IMR-90 (cell line): ENCODE measurements at regions not wholly inside any gene's neighbourhood (a gene's known extent, or its start where the extent isn't known, plus 50 kb on each side); places are given as distances from the start of the nearest gene placed in this dataset.

Experiments used
- ATAC-seq: fragments of 200-7000 bp; cut with Tn5 transposase; 2 replicates; pipeline ENCODE4 v1.9.1; 2020; ENCODE audit warnings: low read depth, mild to moderate bottlenecking, moderate library complexity
- BruUV-seq: library from RNA; stranded (reverse); fragments of 400-500 nt; replicated peaks from 2 replicates; lab custom pipeline; 2021; lab: Mats Ljungman, UMichigan
- CTCF ChIA-PET: fragments of 300-600 bp; formaldehyde crosslinking; extraction: SDS; loops from one replicate; lab custom pipeline; 2021; ENCODE audit warnings: antibody characterized with exemption; lab: Yijun Ruan, JAX
- POLR2A ChIA-PET: fragments of 300-600 bp; sonication (Branson Sonifier 250); formaldehyde crosslinking; loops from one replicate; lab custom pipeline; 2022; ENCODE audit warnings: antibody characterized with exemption; ENCODE audit not compliant: unreplicated experiment; lab: Charles Lee
- DNase-seq: peaks from one replicate; pipeline ENCODE4 v3.0.0; 2013
- H2AFZ ChIP-seq: replicated peaks from 2 replicates; pipeline ENCODE3; 2013; ENCODE audit warnings: low read length, mild to moderate bottlenecking; ENCODE audit not compliant: poor library complexity
- H2AK5ac ChIP-seq: 2 replicates; pipeline ENCODE4 v1.6.1; 2013; ENCODE audit warnings: low read depth, low read length, inconsistent platforms
- H2AK9ac ChIP-seq: replicated peaks from 2 replicates; pipeline ENCODE3; 2013; ENCODE audit warnings: mild to moderate bottlenecking, low read depth, low read length, moderate library complexity; ENCODE audit not compliant: poor library complexity
- H2BK120ac ChIP-seq: 2 replicates; pipeline ENCODE4 v1.6.1; 2013; ENCODE audit warnings: low read depth, low read length, inconsistent platforms
- H2BK15ac ChIP-seq: 3 replicates; pipeline ENCODE4 v1.6.1; 2013; ENCODE audit warnings: low read depth, low read length, inconsistent platforms
- H2BK20ac ChIP-seq: 2 replicates; pipeline ENCODE4 v1.6.1; 2013; ENCODE audit warnings: low read depth, mild to moderate bottlenecking, inconsistent platforms, low read length, moderate library complexity
- H2BK5ac ChIP-seq: 2 replicates; pipeline ENCODE4 v1.6.1; 2013; ENCODE audit warnings: mild to moderate bottlenecking, low read depth, low read length, inconsistent platforms; ENCODE audit not compliant: poor library complexity, severe bottlenecking
- H3K14ac ChIP-seq: replicated peaks from 2 replicates; pipeline ENCODE4 v1.6.1; 2013; ENCODE audit warnings: low read depth, low read length, inconsistent platforms
- H3K18ac ChIP-seq: 2 replicates; pipeline ENCODE4 v1.6.1; 2013; ENCODE audit warnings: low read depth, low read length, control low read depth
- H3K23ac ChIP-seq: 2 replicates; pipeline ENCODE4 v1.6.1; 2013; ENCODE audit warnings: low read depth, low read length, inconsistent platforms
- H3K27ac ChIP-seq: 2 replicates; pipeline ENCODE4 v1.5.1; 2013; ENCODE audit warnings: mild to moderate bottlenecking, control low read depth, low read length; ENCODE audit not compliant: insufficient read depth
- H3K27me3 ChIP-seq: 2 replicates; pipeline ENCODE4 v1.6.1; 2013; ENCODE audit warnings: low read length; ENCODE audit not compliant: control insufficient read depth, insufficient read depth
- H3K36me3 ChIP-seq: 2 replicates; pipeline ENCODE4 v1.6.1; 2013; ENCODE audit warnings: low read length, mixed read lengths; ENCODE audit not compliant: control insufficient read depth, insufficient read depth
- H3K4ac ChIP-seq: 2 replicates; pipeline ENCODE4 v1.6.1; 2013; ENCODE audit warnings: low read depth, low read length, inconsistent platforms
- H3K4me1 ChIP-seq: 2 replicates; pipeline ENCODE4 v1.6.1; 2013; ENCODE audit warnings: low read length, mixed read lengths; ENCODE audit not compliant: control insufficient read depth, insufficient read depth
- H3K4me2 ChIP-seq: 2 replicates; pipeline ENCODE4 v1.6.1; 2013; ENCODE audit warnings: low read depth, mild to moderate bottlenecking, control low read depth, low read length, moderate library complexity
- H3K4me3 ChIP-seq: 2 replicates; pipeline ENCODE4 v1.5.1; 2013; ENCODE audit warnings: low read depth, mild to moderate bottlenecking, control low read depth, low read length, moderate library complexity; ENCODE audit not compliant: insufficient read depth
- H3K56ac ChIP-seq: 2 replicates; pipeline ENCODE4 v1.6.1; 2013; ENCODE audit warnings: low read length, inconsistent platforms; ENCODE audit not compliant: insufficient read depth; ENCODE audit errors: extremely low read depth
- H3K79me1 ChIP-seq, 2 experiments: 2 replicates each; pipeline ENCODE4 v1.6.1; 2013; ENCODE audit warnings: low read length in 2 of 2, inconsistent platforms in 1 of 2, low read depth in 1 of 2
- H3K9ac ChIP-seq: 2 replicates; pipeline ENCODE4 v1.6.1; 2013; ENCODE audit warnings: low read depth, low read length, control low read depth
- H3K9me1 ChIP-seq: 2 replicates; pipeline ENCODE4 v1.6.1; 2013; ENCODE audit warnings: low read length, inconsistent platforms; ENCODE audit not compliant: insufficient read depth
- H3K9me3 ChIP-seq: 2 replicates; pipeline ENCODE4 v1.6.1; 2013; ENCODE audit warnings: low read length; ENCODE audit not compliant: control insufficient read depth, insufficient read depth
- H4K20me1 ChIP-seq: 2 replicates; pipeline ENCODE4 v1.6.1; 2013; ENCODE audit warnings: low read length, inconsistent platforms; ENCODE audit not compliant: insufficient read depth
- H4K5ac ChIP-seq: 2 replicates; pipeline ENCODE4 v1.6.1; 2013; ENCODE audit warnings: mild to moderate bottlenecking, low read depth, low read length, control low read depth
- H4K8ac ChIP-seq, 2 experiments: 2 replicates each; pipeline ENCODE4 v1.6.1; 2013; ENCODE audit warnings: low read depth in 2 of 2, low read length in 2 of 2, control low read depth in 1 of 2, inconsistent platforms in 1 of 2
- H4K91ac ChIP-seq: 2 replicates; pipeline ENCODE4 v1.6.1; 2013; ENCODE audit warnings: low read depth, low read length, inconsistent platforms; ENCODE audit not compliant: insufficient read depth
- BHLHE40 ChIP-seq: fragments of 150-350 bp; IDR thresholded peaks from 2 replicates; pipeline ENCODE4 v1.6.1; 2016; ENCODE audit warnings: mild to moderate bottlenecking, low read depth, low read length
- CEBPB ChIP-seq: IDR thresholded peaks from 2 replicates; pipeline ENCODE4 v1.6.1; 2012; ENCODE audit warnings: low read depth, low read length, improper control_type of control experiment
- CHD1 ChIP-seq: IDR thresholded peaks from 2 replicates; pipeline ENCODE4 v1.6.1; 2012; ENCODE audit warnings: low read depth, low read length, improper control_type of control experiment
- FOS ChIP-seq: fragments of 150-350 bp; IDR thresholded peaks from 2 replicates; pipeline ENCODE4 v1.6.1; 2016; ENCODE audit warnings: low read depth, low read length
- MAFK ChIP-seq: IDR thresholded peaks from 2 replicates; pipeline ENCODE4 v1.6.1; 2012; ENCODE audit warnings: low read depth, low read length, improper control_type of control experiment
- MAZ ChIP-seq: IDR thresholded peaks from 2 replicates; pipeline ENCODE4 v1.6.1; 2012; ENCODE audit warnings: low read depth, mild to moderate bottlenecking, low read length, improper control_type of control experiment, moderate library complexity, borderline replicate concordance
- MXI1 ChIP-seq: IDR thresholded peaks from 2 replicates; pipeline ENCODE4 v1.6.1; 2012; ENCODE audit warnings: low read depth, mild to moderate bottlenecking, low read length, moderate library complexity, borderline replicate concordance
- NFE2L2 ChIP-seq: fragments of 150-350 bp; IDR thresholded peaks from 2 replicates; pipeline ENCODE4 v1.6.1; 2016; ENCODE audit warnings: low read depth, mild to moderate bottlenecking, low read length
- POLR2A ChIP-seq: IDR thresholded peaks from 2 replicates; pipeline ENCODE4 v1.6.1; 2012; ENCODE audit warnings: mild to moderate bottlenecking, low read depth, low read length
- RAD21 ChIP-seq: IDR thresholded peaks from 2 replicates; pipeline ENCODE4 v1.6.1; 2012; ENCODE audit warnings: low read length, improper control_type of control experiment
- RCOR1 ChIP-seq: IDR thresholded peaks from 2 replicates; pipeline ENCODE4 v1.6.1; 2012; ENCODE audit warnings: mild to moderate bottlenecking, low read length, improper control_type of control experiment; ENCODE audit not compliant: insufficient replicate concordance
- RFX5 ChIP-seq: IDR thresholded peaks from 2 replicates; pipeline ENCODE4 v1.8.0; 2012; ENCODE audit warnings: low read depth, mild to moderate bottlenecking, low read length, moderate library complexity
- SMC3 ChIP-seq: fragments of 150-350 bp; IDR thresholded peaks from 2 replicates; pipeline ENCODE4 v1.6.1; 2016; ENCODE audit warnings: low read depth, mild to moderate bottlenecking, antibody characterized with exemption, low read length, moderate library complexity
- WGBS, 2 experiments: methylation state at CpG; one replicate each; pipeline versions ENCODE4 v1.1.5 to v1.1.7; 2013; ENCODE audit warnings: missing lambda C conversion rate in 2 of 2; ENCODE audit not compliant: insufficient read length in 1 of 2; ENCODE audit errors: extremely low coverage in 2 of 2; 5-methylcytosine and 5-hydroxymethylcytosine counted together
- dilution Hi-C: fragments of 300-500 bp; cut with HindIII; formaldehyde crosslinking; loops from one replicate; pipeline ENCODE4 v1.14.3; 2018; ENCODE audit warnings: low sequenced_read_pairs; ENCODE audit not compliant: unreplicated experiment
- in situ Hi-C: fragments of 300-500 bp; cut with MboI; formaldehyde crosslinking; loops from 3 replicates; pipeline ENCODE4 v1.14.3; 2019; ENCODE audit warnings: low sequenced_read_pairs, inconsistent platforms, mixed read lengths
- intact Hi-C: fragments of 100-400 bp; cut with micrococcal nuclease; formaldehyde crosslinking; loops from 2 replicates; pipeline ENCODE4 v1.10.0; 2022
- TF ChIP-seq, protein P1 (sequence below): fragments of 150-350 bp; IDR thresholded peaks from 2 replicates; pipeline ENCODE4 v1.6.1; 2017; ENCODE audit warnings: mild to moderate bottlenecking, antibody characterized with exemption, low read length, low read depth
- TF ChIP-seq, protein P2 (sequence below): fragments of 150-350 bp; IDR thresholded peaks from 2 replicates; pipeline ENCODE4 v1.6.1; 2016; ENCODE audit warnings: low read depth, mild to moderate bottlenecking, low read length, moderate library complexity, borderline replicate concordance
- TF ChIP-seq, protein P3 (sequence below): conservative IDR thresholded peaks from 2 replicates; pipeline ENCODE4 v1.5.1; 2012; ENCODE audit warnings: mild to moderate bottlenecking, low read depth, low read length, improper control_type of control experiment

GRCh38 chr4:103445377-103445776 is 247.2 kb upstream of the CENPE start:
- BruUV-seq = no TSS peak
- WGBS, 2 experiments = no CpG with 5 or more reads among the region's 1 CpG
- Histone ChIP-seq H3K4me3 (no peak overlapping the region), H3K79me1 (no peaks in the 10 kb centered on the region), H3K9ac (no peak overlapping the region), H2AK9ac (no peak overlapping the region), H2AFZ (no peak overlapping the region), H3K4me1 (no peaks in the 10 kb centered on the region), H3K36me3 (no peaks in the 10 kb centered on the region), H3K23ac (no peak overlapping the region), H2BK120ac (no peak overlapping the region), H4K8ac (no peak overlapping the region), H3K4me2 (no peak overlapping the region), H3K56ac (no peak overlapping the region), H2BK15ac (no peak overlapping the region), H2BK5ac (no peak overlapping the region), H3K4ac (no peak overlapping the region), H4K5ac (no peak overlapping the region), H3K9me3 (peaks cover 3% of the 10 kb centered on the region), H2AK5ac (no peak overlapping the region), H3K14ac (no peak overlapping the region), H4K91ac (no peak overlapping the region), H3K9me1 (no peaks in the 10 kb centered on the region), H3K18ac (no peak overlapping the region), H3K27me3 (no peaks in the 10 kb centered on the region), H4K20me1 (no peaks in the 10 kb centered on the region), H2BK20ac (no peak overlapping the region), H3K27ac (no peak overlapping the region)
- dilution Hi-C loops (no loop called here), intact Hi-C loops (no loop called here), in situ Hi-C loops (no loop called here)
- TF ChIP-seq CHD1 = no peak
- TF ChIP-seq, protein P1, sequence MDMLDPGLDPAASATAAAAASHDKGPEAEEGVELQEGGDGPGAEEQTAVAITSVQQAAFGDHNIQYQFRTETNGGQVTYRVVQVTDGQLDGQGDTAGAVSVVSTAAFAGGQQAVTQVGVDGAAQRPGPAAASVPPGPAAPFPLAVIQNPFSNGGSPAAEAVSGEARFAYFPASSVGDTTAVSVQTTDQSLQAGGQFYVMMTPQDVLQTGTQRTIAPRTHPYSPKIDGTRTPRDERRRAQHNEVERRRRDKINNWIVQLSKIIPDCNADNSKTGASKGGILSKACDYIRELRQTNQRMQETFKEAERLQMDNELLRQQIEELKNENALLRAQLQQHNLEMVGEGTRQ = no peak
- TF ChIP-seq MXI1 = no peak
- no peak for TF ChIP-seq NFE2L2
- no peak for TF ChIP-seq FOS
- no peak for TF ChIP-seq MAZ
- no peak for TF ChIP-seq CEBPB
- no peak for TF ChIP-seq RFX5
- TF ChIP-seq, protein P2, sequence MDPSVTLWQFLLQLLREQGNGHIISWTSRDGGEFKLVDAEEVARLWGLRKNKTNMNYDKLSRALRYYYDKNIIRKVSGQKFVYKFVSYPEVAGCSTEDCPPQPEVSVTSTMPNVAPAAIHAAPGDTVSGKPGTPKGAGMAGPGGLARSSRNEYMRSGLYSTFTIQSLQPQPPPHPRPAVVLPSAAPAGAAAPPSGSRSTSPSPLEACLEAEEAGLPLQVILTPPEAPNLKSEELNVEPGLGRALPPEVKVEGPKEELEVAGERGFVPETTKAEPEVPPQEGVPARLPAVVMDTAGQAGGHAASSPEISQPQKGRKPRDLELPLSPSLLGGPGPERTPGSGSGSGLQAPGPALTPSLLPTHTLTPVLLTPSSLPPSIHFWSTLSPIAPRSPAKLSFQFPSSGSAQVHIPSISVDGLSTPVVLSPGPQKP = no peak
- TF ChIP-seq, protein P3, sequence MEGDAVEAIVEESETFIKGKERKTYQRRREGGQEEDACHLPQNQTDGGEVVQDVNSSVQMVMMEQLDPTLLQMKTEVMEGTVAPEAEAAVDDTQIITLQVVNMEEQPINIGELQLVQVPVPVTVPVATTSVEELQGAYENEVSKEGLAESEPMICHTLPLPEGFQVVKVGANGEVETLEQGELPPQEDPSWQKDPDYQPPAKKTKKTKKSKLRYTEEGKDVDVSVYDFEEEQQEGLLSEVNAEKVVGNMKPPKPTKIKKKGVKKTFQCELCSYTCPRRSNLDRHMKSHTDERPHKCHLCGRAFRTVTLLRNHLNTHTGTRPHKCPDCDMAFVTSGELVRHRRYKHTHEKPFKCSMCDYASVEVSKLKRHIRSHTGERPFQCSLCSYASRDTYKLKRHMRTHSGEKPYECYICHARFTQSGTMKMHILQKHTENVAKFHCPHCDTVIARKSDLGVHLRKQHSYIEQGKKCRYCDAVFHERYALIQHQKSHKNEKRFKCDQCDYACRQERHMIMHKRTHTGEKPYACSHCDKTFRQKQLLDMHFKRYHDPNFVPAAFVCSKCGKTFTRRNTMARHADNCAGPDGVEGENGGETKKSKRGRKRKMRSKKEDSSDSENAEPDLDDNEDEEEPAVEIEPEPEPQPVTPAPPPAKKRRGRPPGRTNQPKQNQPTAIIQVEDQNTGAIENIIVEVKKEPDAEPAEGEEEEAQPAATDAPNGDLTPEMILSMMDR = no peak
- no peak for TF ChIP-seq BHLHE40
- TF ChIP-seq MAFK = no peak
- TF ChIP-seq POLR2A = no peak
- no peak for TF ChIP-seq RAD21
- no peak for TF ChIP-seq RCOR1
- no peak for TF ChIP-seq SMC3
- POLR2A ChIA-PET = no interaction called here
- DNase-seq = no peak
- CTCF ChIA-PET = no interaction called here
- ATAC-seq = no peak
